IMR-90 (cell line): ENCODE measurements at regions not wholly inside any gene's neighbourhood (a gene's known extent, or its start where the extent isn't known, plus 50 kb on each side); places are given as distances from the start of the nearest gene placed in this dataset.

Source experiments
- ATAC-seq: fragments of 200-7000 bp; cut with Tn5 transposase; 2 replicates; pipeline ENCODE4 v1.9.1; 2020; ENCODE audit warnings: low read depth, mild to moderate bottlenecking, moderate library complexity
- BruUV-seq: library from RNA; stranded (reverse); fragments of 400-500 nt; replicated peaks from 2 replicates; lab custom pipeline; 2021; lab: Mats Ljungman, UMichigan
- CTCF ChIA-PET: fragments of 300-600 bp; formaldehyde crosslinking; extraction: SDS; loops from one replicate; lab custom pipeline; 2021; ENCODE audit warnings: antibody characterized with exemption; lab: Yijun Ruan, JAX
- POLR2A ChIA-PET: fragments of 300-600 bp; sonication (Branson Sonifier 250); formaldehyde crosslinking; loops from one replicate; lab custom pipeline; 2022; ENCODE audit warnings: antibody characterized with exemption; ENCODE audit not compliant: unreplicated experiment; lab: Charles Lee
- DNase-seq: peaks from one replicate; pipeline ENCODE4 v3.0.0; 2013
- H2AFZ ChIP-seq: replicated peaks from 2 replicates; pipeline ENCODE3; 2013; ENCODE audit warnings: low read length, mild to moderate bottlenecking; ENCODE audit not compliant: poor library complexity
- H2AK5ac ChIP-seq: 2 replicates; pipeline ENCODE4 v1.6.1; 2013; ENCODE audit warnings: low read depth, low read length, inconsistent platforms
- H2AK9ac ChIP-seq: replicated peaks from 2 replicates; pipeline ENCODE3; 2013; ENCODE audit warnings: mild to moderate bottlenecking, low read depth, low read length, moderate library complexity; ENCODE audit not compliant: poor library complexity
- H2BK120ac ChIP-seq: 2 replicates; pipeline ENCODE4 v1.6.1; 2013; ENCODE audit warnings: low read depth, low read length, inconsistent platforms
- H2BK15ac ChIP-seq: 3 replicates; pipeline ENCODE4 v1.6.1; 2013; ENCODE audit warnings: low read depth, low read length, inconsistent platforms
- H2BK20ac ChIP-seq: 2 replicates; pipeline ENCODE4 v1.6.1; 2013; ENCODE audit warnings: low read depth, mild to moderate bottlenecking, inconsistent platforms, low read length, moderate library complexity
- H2BK5ac ChIP-seq: 2 replicates; pipeline ENCODE4 v1.6.1; 2013; ENCODE audit warnings: mild to moderate bottlenecking, low read depth, low read length, inconsistent platforms; ENCODE audit not compliant: poor library complexity, severe bottlenecking
- H3K14ac ChIP-seq: replicated peaks from 2 replicates; pipeline ENCODE4 v1.6.1; 2013; ENCODE audit warnings: low read depth, low read length, inconsistent platforms
- H3K18ac ChIP-seq: 2 replicates; pipeline ENCODE4 v1.6.1; 2013; ENCODE audit warnings: low read depth, low read length, control low read depth
- H3K23ac ChIP-seq: 2 replicates; pipeline ENCODE4 v1.6.1; 2013; ENCODE audit warnings: low read depth, low read length, inconsistent platforms
- H3K27ac ChIP-seq: 2 replicates; pipeline ENCODE4 v1.5.1; 2013; ENCODE audit warnings: mild to moderate bottlenecking, control low read depth, low read length; ENCODE audit not compliant: insufficient read depth
- H3K27me3 ChIP-seq: 2 replicates; pipeline ENCODE4 v1.6.1; 2013; ENCODE audit warnings: low read length; ENCODE audit not compliant: control insufficient read depth, insufficient read depth
- H3K36me3 ChIP-seq: 2 replicates; pipeline ENCODE4 v1.6.1; 2013; ENCODE audit warnings: low read length, mixed read lengths; ENCODE audit not compliant: control insufficient read depth, insufficient read depth
- H3K4ac ChIP-seq: 2 replicates; pipeline ENCODE4 v1.6.1; 2013; ENCODE audit warnings: low read depth, low read length, inconsistent platforms
- H3K4me1 ChIP-seq: 2 replicates; pipeline ENCODE4 v1.6.1; 2013; ENCODE audit warnings: low read length, mixed read lengths; ENCODE audit not compliant: control insufficient read depth, insufficient read depth
- H3K4me2 ChIP-seq: 2 replicates; pipeline ENCODE4 v1.6.1; 2013; ENCODE audit warnings: low read depth, mild to moderate bottlenecking, control low read depth, low read length, moderate library complexity
- H3K4me3 ChIP-seq: 2 replicates; pipeline ENCODE4 v1.5.1; 2013; ENCODE audit warnings: low read depth, mild to moderate bottlenecking, control low read depth, low read length, moderate library complexity; ENCODE audit not compliant: insufficient read depth
- H3K56ac ChIP-seq: 2 replicates; pipeline ENCODE4 v1.6.1; 2013; ENCODE audit warnings: low read length, inconsistent platforms; ENCODE audit not compliant: insufficient read depth; ENCODE audit errors: extremely low read depth
- H3K79me1 ChIP-seq, 2 experiments: 2 replicates each; pipeline ENCODE4 v1.6.1; 2013; ENCODE audit warnings: low read length in 2 of 2, inconsistent platforms in 1 of 2, low read depth in 1 of 2
- H3K9ac ChIP-seq: 2 replicates; pipeline ENCODE4 v1.6.1; 2013; ENCODE audit warnings: low read depth, low read length, control low read depth
- H3K9me1 ChIP-seq: 2 replicates; pipeline ENCODE4 v1.6.1; 2013; ENCODE audit warnings: low read length, inconsistent platforms; ENCODE audit not compliant: insufficient read depth
- H3K9me3 ChIP-seq: 2 replicates; pipeline ENCODE4 v1.6.1; 2013; ENCODE audit warnings: low read length; ENCODE audit not compliant: control insufficient read depth, insufficient read depth
- H4K20me1 ChIP-seq: 2 replicates; pipeline ENCODE4 v1.6.1; 2013; ENCODE audit warnings: low read length, inconsistent platforms; ENCODE audit not compliant: insufficient read depth
- H4K5ac ChIP-seq: 2 replicates; pipeline ENCODE4 v1.6.1; 2013; ENCODE audit warnings: mild to moderate bottlenecking, low read depth, low read length, control low read depth
- H4K8ac ChIP-seq, 2 experiments: 2 replicates each; pipeline ENCODE4 v1.6.1; 2013; ENCODE audit warnings: low read depth in 2 of 2, low read length in 2 of 2, control low read depth in 1 of 2, inconsistent platforms in 1 of 2
- H4K91ac ChIP-seq: 2 replicates; pipeline ENCODE4 v1.6.1; 2013; ENCODE audit warnings: low read depth, low read length, inconsistent platforms; ENCODE audit not compliant: insufficient read depth
- CEBPB ChIP-seq: IDR thresholded peaks from 2 replicates; pipeline ENCODE4 v1.6.1; 2012; ENCODE audit warnings: low read depth, low read length, improper control_type of control experiment
- CHD1 ChIP-seq: IDR thresholded peaks from 2 replicates; pipeline ENCODE4 v1.6.1; 2012; ENCODE audit warnings: low read depth, low read length, improper control_type of control experiment
- ELK1 ChIP-seq: fragments of 150-350 bp; IDR thresholded peaks from 2 replicates; pipeline ENCODE4 v1.6.1; 2016; ENCODE audit warnings: low read depth, mild to moderate bottlenecking, low read length, moderate library complexity, borderline replicate concordance
- FOS ChIP-seq: fragments of 150-350 bp; IDR thresholded peaks from 2 replicates; pipeline ENCODE4 v1.6.1; 2016; ENCODE audit warnings: low read depth, low read length
- MAFK ChIP-seq: IDR thresholded peaks from 2 replicates; pipeline ENCODE4 v1.6.1; 2012; ENCODE audit warnings: low read depth, low read length, improper control_type of control experiment
- MAZ ChIP-seq: IDR thresholded peaks from 2 replicates; pipeline ENCODE4 v1.6.1; 2012; ENCODE audit warnings: low read depth, mild to moderate bottlenecking, low read length, improper control_type of control experiment, moderate library complexity, borderline replicate concordance
- MXI1 ChIP-seq: IDR thresholded peaks from 2 replicates; pipeline ENCODE4 v1.6.1; 2012; ENCODE audit warnings: low read depth, mild to moderate bottlenecking, low read length, moderate library complexity, borderline replicate concordance
- NFE2L2 ChIP-seq: fragments of 150-350 bp; IDR thresholded peaks from 2 replicates; pipeline ENCODE4 v1.6.1; 2016; ENCODE audit warnings: low read depth, mild to moderate bottlenecking, low read length
- POLR2A ChIP-seq: IDR thresholded peaks from 2 replicates; pipeline ENCODE4 v1.6.1; 2012; ENCODE audit warnings: mild to moderate bottlenecking, low read depth, low read length
- RAD21 ChIP-seq: IDR thresholded peaks from 2 replicates; pipeline ENCODE4 v1.6.1; 2012; ENCODE audit warnings: low read length, improper control_type of control experiment
- RFX5 ChIP-seq: IDR thresholded peaks from 2 replicates; pipeline ENCODE4 v1.8.0; 2012; ENCODE audit warnings: low read depth, mild to moderate bottlenecking, low read length, moderate library complexity
- SMC3 ChIP-seq: fragments of 150-350 bp; IDR thresholded peaks from 2 replicates; pipeline ENCODE4 v1.6.1; 2016; ENCODE audit warnings: low read depth, mild to moderate bottlenecking, antibody characterized with exemption, low read length, moderate library complexity
- USF2 ChIP-seq: fragments of 150-350 bp; IDR thresholded peaks from 2 replicates; pipeline ENCODE4 v1.6.1; 2017; ENCODE audit warnings: mild to moderate bottlenecking, antibody characterized with exemption, low read length, low read depth
- WGBS, 2 experiments: methylation state at CpG; one replicate each; pipeline versions ENCODE4 v1.1.5 to v1.1.7; 2013; ENCODE audit warnings: missing lambda C conversion rate in 2 of 2; ENCODE audit not compliant: insufficient read length in 1 of 2; ENCODE audit errors: extremely low coverage in 2 of 2; 5-methylcytosine and 5-hydroxymethylcytosine counted together
- dilution Hi-C: fragments of 300-500 bp; cut with HindIII; formaldehyde crosslinking; loops from one replicate; pipeline ENCODE4 v1.14.3; 2018; ENCODE audit warnings: low sequenced_read_pairs; ENCODE audit not compliant: unreplicated experiment
- in situ Hi-C: fragments of 300-500 bp; cut with MboI; formaldehyde crosslinking; loops from 3 replicates; pipeline ENCODE4 v1.14.3; 2019; ENCODE audit warnings: low sequenced_read_pairs, inconsistent platforms, mixed read lengths
- intact Hi-C: fragments of 100-400 bp; cut with micrococcal nuclease; formaldehyde crosslinking; loops from 2 replicates; pipeline ENCODE4 v1.10.0; 2022
- TF ChIP-seq, protein P1 (sequence below): conservative IDR thresholded peaks from 2 replicates; pipeline ENCODE4 v1.5.1; 2012; ENCODE audit warnings: mild to moderate bottlenecking, low read depth, low read length, improper control_type of control experiment

DNA sequence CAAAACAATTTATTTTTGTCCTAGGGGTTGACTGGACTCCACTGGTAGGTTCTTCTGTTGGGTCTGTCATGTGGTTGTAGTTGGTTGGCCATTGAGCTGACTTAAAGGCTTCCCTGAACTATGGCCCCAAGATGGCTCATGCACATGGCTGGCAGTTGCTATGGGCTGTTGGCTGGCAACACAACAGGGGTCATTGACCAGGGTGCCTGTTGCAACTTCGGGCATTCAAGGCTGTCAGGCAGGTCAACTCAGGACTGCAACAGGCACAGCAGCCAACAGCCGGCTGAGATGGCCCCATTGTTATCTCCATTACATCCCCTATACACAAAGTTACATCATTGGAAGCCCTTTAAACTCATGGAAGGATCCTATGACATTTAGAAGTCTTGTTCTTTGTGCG lies 109.7 kb upstream of the CPEB2 start:
- H4K8ac ChIP-seq, result no peak overlapping the region
- WGBS, 2 experiments, result 17% methylated on average over 1 of the region's 3 CpGs; no CpG with 5 or more reads in 1 of the 2 experiments
- no peak overlapping the region for H2BK120ac ChIP-seq
- no TSS peak for BruUV-seq
- H3K4me3 ChIP-seq, result no peak overlapping the region
- no peaks in the 10 kb centered on the region for H3K9me3 ChIP-seq
- no peak overlapping the region for H3K56ac ChIP-seq
- H2AK5ac ChIP-seq, result no peak overlapping the region
- in situ Hi-C loops, result no loop called here
- H3K27ac ChIP-seq, result no peak overlapping the region
- H4K20me1 ChIP-seq, result no peaks in the 10 kb centered on the region
- ATAC-seq (no peak), DNase-seq (no peak)
- H3K14ac ChIP-seq, result no peak overlapping the region
- H3K27me3 ChIP-seq, result no peaks in the 10 kb centered on the region
- no peaks in the 10 kb centered on the region for H3K9me1 ChIP-seq
- no peak overlapping the region for H2AFZ ChIP-seq
- H3K4me2 ChIP-seq, result no peak overlapping the region
- no peak overlapping the region for H2BK20ac ChIP-seq
- no peak overlapping the region for H2BK5ac ChIP-seq
- H3K9ac ChIP-seq, result no peak overlapping the region
- no peak overlapping the region for H2BK15ac ChIP-seq
- ChIA-PET POLR2A (no interaction called here), CTCF (no interaction called here)
- dilution Hi-C loops, result no loop called here
- H3K4me1 ChIP-seq, result no peaks in the 10 kb centered on the region
- H3K18ac ChIP-seq, result no peak overlapping the region
- H3K4ac ChIP-seq, result no peak overlapping the region
- intact Hi-C loops, result no loop called here
- H4K5ac ChIP-seq, result no peak overlapping the region
- no peak overlapping the region for H3K23ac ChIP-seq
- no peak overlapping the region for H4K91ac ChIP-seq
- no peak overlapping the region for H2AK9ac ChIP-seq
- no peaks in the 10 kb centered on the region for H3K79me1 ChIP-seq
- TF ChIP-seq MXI1 (no peak), ELK1 (no peak), CHD1 (no peak), FOS (no peak), MAFK (no peak), CEBPB (no peak), MAZ (no peak), SMC3 (no peak), POLR2A (no peak), RAD21 (no peak), USF2 (no peak), NFE2L2 (no peak), RFX5 (no peak)
- TF ChIP-seq, protein P1, sequence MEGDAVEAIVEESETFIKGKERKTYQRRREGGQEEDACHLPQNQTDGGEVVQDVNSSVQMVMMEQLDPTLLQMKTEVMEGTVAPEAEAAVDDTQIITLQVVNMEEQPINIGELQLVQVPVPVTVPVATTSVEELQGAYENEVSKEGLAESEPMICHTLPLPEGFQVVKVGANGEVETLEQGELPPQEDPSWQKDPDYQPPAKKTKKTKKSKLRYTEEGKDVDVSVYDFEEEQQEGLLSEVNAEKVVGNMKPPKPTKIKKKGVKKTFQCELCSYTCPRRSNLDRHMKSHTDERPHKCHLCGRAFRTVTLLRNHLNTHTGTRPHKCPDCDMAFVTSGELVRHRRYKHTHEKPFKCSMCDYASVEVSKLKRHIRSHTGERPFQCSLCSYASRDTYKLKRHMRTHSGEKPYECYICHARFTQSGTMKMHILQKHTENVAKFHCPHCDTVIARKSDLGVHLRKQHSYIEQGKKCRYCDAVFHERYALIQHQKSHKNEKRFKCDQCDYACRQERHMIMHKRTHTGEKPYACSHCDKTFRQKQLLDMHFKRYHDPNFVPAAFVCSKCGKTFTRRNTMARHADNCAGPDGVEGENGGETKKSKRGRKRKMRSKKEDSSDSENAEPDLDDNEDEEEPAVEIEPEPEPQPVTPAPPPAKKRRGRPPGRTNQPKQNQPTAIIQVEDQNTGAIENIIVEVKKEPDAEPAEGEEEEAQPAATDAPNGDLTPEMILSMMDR, result no peak
- H3K36me3 ChIP-seq, result no peaks in the 10 kb centered on the region
